GM20431 (cell line): ENCODE measurements at regions not wholly inside any gene's neighbourhood (a gene's known extent, or its start where the extent isn't known, plus 50 kb on each side); places are given as distances from the start of the nearest gene placed in this dataset.
"Not testable (repeated sequence)": the region's sequence is repeated elsewhere in the genome, so short reads cannot be mapped to it uniquely, and the experiment has no call there.

ENCODE experiments used
- in situ Hi-C: fragments of 300-500 bp; cut with MseI, MboI; formaldehyde crosslinking; loops from one replicate; pipeline ENCODE4 v1.15.0; 2020; ENCODE audit warnings: low sequenced_read_pairs; ENCODE audit not compliant: unreplicated experiment

DNA sequence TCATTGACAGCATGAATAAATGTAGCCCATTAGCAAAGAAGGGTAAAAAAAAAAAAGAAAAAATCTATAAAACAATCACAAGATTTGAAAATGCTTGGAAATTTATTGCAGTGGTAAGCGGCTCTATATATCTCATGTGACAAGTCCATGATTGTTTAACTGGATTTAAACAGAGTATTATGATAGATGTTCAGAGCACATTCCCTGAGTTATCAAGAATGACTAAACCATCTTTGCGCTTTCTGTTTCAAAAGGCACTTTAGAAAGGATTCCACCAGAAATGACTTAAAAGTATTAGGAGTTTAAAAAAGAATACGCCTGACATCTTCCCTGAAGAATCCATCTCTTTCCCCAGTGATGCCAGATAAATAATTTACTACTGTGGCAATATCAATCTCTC lies 409.5 kb upstream of the UBE2E3 start:
- in situ Hi-C loops, result no loop called here

DNA sequence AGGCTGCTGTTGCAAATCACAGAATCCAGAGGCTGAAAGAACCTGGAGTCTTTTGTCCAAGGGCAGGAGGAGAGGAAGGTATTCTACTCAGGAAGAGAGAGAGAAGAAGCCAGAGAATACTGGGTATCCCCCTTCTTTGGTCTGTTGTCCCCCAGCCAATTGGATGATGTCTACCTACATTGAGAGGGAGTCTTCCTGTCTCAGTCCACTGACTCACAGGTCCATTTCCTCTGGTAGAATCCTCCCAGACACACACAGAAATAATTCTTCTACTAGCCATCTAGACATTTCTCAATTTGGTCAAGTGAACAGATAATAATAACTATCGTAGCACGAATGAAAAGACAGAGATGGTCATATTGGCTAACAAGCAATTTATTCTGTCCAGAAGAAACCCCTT lies 416.4 kb upstream of the UBE2E3 start:
- in situ Hi-C loops, result no loop called here

DNA sequence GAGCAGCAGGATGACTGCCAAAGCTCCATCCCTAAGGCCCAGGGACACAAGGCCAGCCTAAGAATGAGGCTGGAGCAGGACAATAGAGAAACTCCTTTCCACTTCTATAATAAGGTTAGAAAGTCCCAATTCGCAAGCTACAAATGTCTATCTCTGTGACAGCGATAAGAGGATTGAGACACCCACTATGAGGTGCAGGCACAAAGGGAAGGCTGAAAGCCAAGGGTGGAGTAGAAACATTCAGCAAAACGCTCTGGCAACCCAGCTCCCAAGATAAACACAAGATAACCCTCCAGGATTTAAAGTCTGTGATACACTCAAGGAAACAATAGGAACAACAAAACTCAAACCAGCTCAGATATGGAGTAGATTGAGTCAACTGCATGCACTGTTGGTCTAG lies 418.0 kb upstream of the UBE2E3 start:
- in situ Hi-C loops, result no loop called here

DNA sequence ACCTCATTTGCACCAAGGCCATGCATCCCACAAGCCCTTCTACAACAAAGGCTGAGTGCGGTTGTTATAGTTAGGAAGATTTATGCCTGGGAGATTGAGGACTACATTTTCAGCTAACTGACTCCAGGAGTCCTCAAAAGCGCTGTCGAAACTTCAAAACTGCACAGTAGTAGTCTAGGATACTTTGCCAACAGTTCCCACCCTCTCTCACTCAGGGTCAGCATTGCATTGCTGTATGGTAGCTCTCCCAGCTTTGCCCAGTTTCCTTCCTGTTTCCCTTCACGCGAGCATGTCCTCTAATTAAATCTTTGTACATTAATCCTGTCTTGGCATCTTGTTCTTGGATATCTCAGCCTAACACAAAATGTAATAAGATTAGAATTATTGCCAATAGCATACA lies 420.6 kb upstream of the UBE2E3 start:
- in situ Hi-C loops, result no loop called here

DNA sequence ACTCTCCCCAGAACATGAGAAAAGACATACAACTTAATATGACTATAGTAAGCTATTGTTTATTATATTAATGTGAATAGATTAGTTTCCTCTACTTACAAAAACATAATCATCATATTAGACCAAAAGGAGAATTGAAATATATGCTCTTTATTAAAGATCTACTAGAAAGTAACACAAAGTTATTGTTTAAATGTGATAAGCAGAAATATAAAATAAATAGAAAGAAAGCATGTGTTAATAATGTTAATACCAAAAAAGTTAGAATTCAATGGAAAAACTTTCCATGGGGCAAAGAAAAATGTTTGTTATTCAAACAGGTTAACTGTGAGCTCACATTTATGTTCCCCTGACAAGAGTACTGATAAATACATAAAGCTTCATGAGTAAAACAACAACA lies 421.4 kb upstream of the UBE2E3 start:
- in situ Hi-C loops, result no loop called here

DNA sequence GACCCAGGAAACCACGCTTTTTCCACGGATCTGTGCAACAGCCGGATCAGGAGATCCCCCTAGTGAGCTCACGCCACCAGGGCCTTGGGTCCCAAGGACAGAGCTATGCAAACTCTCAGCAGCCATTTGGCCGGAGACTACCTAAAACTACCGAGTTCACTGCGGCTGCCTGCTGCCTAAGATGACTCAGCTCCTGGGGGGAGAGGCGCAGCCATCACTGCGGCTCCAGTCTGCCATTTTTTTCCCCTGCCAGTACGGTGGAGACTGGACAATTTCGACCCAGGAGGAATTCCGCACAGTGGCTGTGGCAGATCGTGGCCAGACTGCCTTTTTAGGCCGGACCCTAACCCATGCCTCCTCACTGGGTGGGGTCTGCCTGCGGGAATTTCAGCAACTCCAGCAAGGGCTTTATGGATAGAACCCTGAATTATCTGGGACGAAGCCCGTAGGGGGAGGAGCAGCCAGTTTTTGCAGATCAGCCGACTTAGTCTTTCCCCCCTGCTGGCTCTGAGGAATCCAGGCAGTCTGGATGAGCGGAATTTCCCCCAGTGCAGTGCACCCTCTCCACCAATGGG lies 424.9 kb upstream of the UBE2E3 start:
- in situ Hi-C loops, result no loop called here

DNA sequence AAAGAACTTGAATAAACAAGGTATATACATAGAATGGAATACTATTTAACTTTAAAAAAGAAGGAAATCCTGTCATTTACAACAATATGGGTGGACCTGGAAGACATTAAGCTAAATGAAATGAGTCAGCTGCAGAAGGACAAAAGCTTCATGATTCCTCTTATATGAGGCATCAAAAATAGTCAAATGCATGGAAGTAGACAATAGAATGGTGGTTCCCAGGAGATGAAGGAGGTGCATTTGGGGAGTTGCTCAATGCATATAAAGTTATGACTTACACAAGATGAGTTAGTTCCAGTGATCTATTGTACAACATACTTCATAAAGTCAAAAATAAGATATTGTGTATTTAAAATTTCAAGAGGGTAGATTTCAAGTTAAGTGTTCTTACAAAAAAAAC lies 426.1 kb upstream of the UBE2E3 start:
- in situ Hi-C loops, result no loop called here

DNA sequence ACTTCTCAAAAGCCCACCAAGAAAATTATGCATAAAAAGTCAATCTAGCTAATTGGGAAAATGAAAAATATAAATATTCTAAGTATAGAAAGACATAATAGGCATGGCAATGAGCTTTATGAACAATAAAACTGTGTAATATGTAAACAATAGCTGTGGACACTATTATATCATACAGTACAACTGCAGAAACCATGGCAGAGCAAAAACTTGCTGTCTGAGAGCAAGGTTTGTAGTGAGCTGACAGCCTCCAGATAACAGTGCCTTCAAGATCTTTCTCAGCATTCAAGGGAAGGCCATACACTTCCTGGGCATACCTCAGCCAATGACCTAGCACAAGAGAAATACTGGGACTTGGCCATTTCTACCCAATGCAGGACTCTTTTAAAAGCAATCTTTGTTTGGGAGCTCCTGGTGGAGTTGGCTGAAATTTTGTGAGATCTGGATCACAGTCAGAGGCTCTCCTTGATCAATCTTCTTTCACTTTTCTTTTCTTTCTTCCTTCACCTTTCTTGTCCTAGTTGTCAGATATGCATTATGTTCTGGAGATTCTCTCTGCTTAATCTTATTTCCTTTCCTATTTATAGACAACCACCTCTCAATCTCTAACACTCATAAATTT lies 427.2 kb upstream of the UBE2E3 start:
- in situ Hi-C loops, result no loop called here

DNA sequence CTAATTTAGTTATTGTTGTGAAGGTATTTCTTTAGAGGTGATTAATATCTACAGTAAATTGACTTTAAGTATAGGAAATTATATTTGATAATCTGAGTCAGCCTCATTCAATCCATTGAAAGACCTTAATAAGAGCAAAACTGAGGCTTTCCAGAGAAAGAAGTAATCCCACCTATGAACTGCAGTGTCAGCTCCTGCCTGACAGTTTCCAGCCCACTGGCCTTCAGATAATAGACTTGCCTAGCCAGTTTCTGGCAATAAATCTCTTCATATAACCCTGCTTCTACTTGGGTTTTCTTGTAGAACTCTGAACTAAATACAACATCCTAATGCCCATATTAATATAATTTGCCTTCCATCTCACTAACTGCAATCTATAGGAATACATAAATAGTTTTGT lies 437.9 kb upstream of the UBE2E3 start:
- in situ Hi-C loops, result no loop called here

DNA sequence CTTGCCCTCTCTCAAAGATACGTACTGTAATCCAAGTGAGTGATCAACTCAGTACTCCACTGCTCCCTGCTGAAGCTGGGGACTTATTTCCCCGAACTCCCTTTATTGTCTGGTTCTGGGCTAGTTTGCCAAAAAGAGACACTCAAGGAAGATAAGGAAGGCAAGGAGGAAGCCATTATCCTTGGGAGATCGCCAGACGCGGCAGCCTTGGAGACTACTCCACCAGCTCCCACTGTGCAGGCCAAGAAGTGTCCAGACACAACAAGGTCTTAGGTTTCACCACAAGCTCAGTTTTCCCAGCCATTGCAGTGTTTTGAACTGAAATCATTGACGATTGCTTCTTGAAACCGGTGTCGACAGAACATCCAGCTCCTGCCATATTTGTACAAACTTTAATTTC lies 439.6 kb upstream of the UBE2E3 start:
- in situ Hi-C loops, result no loop called here

DNA sequence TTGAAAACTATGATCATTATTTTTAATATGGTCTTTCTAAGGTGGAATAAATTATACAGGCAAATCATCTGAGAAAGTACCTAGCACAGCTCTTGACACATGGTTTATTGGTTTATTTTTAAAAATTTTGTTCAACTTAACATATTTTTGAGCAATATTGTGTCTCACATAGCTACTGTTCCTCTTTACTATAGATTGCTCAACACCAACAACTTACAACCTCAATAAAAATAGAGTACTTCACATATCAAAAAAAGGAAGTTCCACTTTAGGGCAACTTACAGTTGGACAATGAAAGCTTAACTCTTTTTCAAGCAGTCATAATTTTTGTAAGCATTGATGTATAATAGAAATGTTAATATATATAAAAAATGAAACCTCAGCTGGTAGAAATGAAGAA lies 440.9 kb upstream of the UBE2E3 start:
- in situ Hi-C loops, result no loop called here

DNA sequence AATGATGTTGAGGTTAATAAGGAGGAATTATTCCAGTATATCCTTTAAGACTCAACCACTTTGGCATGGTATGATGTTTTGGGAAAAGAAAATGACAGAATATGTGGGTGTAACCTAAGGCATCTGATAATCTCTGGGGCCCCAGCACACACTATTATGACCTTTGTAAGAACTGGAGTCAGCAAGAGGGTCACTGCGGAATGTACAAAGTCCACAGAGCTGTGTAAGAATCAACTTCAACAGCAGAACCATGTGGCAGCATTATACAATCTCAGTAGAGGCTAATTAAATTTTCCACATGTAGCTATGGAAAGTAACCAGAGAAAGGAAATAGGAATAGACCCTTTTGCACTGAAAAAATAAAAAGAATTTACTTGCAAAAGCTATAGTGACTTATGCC lies 445.1 kb upstream of the UBE2E3 start:
- in situ Hi-C loops, result no loop called here

DNA sequence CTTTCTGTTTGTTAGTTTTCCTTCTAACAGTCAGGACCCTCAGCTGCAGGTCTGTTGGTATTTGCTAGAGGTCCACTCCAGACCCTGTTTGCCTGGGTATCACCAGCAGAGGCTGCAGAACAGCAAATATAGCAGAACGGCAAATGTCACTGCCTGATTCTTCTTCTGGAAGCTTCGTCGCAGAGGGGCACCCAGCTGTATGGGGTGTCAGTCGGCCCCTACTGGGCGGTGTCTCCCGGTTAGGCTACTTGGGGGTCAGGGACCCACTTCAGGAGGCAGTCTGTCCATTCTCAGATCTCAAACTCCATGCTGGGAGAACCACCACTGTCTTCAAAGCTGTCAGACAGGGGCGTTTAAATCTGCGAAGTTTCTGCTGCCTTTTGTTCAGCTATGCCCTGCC lies 448.6 kb upstream of the UBE2E3 start:
- in situ Hi-C loops, result not testable (repeated sequence)

DNA sequence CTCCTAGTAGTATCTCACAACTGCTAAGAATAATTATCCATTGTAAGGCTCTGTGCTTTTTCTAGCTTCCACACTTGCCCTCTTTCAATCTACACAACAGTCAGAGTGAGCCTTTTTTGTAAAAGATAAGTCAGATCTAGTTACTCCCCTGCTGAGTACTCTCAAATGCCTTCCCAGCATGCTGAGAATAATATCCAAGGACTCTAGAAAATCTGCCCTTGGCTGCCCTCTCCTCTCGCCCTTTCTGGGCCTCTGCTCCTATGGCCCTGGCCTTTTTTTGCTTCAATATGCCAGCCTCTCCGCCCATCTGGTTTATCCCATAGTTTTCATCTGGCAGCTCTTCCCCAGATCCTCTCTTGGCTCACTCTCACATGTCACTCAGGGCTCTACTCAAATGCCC lies 455.9 kb upstream of the UBE2E3 start:
- in situ Hi-C loops, result no loop called here

DNA sequence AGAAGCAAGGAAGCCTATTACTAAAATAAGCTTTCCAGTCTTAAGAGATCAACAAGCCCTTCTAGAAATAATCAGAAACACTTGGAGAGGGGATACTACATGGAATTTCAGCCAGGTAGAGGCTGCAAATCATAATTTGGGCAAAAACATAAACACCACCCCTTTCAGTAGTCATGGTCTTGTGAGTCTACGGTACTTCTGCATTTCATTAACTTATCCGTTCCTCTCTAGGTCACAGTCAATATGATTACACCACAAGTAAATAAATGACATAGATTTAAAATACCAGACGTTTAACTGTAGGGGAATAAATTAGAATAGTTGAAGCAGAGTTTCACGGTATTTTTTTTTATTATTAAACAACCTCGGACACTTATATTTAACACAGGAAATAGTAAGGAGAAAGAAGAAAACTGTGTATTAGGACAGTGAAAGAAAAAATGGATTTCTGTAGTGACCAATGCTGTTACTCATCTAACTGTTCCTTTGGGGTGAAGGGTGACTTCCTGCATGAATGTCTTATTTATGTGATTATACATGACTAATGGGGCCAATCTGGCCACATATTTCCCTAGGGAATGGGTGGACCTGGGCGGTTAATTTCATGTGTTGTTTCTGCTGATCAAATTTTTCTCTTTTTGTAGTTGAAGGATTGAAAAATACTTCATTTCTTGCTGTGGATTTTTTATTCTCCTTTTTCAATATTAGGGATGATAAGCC lies 456.6 kb upstream of the UBE2E3 start:
- in situ Hi-C loops, result no loop called here

DNA sequence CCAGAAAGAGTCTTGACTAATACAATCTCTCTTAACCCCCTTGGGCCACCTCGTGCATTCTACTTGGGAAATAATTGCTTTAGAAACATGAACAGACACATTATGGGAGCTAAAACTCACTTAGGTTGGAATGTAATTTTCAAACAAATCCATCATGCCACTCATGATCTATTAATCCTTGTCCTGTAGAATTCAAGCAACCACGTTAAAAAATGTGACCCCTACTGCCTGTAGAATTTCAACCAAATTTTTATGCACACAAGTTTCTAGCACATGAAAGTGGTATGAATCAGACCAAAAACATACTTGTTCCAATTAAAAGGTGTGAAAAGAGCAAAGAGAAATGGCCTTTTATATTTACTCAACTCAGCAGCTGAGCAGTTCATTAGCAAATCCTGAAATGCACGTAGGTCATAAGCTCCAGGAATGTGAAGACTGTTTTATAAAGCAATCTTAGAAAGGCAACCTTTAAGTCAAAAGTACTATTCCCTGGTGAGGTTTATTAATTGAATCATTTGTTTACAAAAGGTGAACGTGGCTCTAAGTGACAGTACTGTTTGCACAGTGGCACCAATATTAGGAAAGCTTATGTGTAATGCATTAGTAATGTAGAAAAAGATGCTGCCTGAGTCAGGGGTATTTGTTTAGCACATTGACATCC lies 459.4 kb upstream of the UBE2E3 start:
- in situ Hi-C loops, result no loop called here

DNA sequence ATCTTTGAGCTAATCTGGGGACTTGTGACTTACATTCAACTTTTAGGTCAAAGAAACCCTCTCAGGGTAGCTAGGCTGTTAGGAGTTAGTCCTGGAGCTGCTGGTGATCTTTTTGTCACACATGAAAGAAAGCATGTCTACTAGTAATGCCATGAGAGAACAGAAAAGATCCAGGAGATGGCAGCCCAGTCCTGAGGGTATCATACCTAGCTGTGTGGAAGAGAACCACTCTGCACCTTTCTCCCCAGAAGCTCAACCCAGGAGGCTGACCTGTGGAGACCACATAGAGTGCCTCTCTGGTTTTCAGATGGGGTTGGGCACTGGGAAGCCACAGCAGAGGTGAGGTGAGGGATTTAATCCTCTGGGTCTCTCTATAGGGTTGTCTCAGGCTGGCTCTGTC lies 460.2 kb upstream of the UBE2E3 start:
- in situ Hi-C loops, result no loop called here

DNA sequence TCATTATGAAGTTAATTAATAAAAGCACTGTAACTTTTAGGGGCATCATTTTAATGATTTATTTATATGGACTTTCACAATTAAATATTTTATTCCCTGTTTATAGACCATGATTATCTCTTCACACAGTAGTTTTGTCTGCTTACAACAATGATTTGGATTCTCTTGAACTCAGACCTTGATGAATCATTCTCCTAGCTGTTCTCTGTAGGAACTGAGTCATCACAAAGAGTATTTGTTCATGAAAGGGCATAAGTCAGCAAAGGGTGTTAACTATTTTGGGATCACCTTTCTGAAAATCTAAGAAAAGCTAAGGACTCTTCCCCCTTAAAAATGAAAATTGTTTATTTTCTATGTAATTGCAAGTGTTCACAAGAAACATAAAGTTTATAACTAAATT lies 461.1 kb upstream of the UBE2E3 start:
- in situ Hi-C loops, result no loop called here

DNA sequence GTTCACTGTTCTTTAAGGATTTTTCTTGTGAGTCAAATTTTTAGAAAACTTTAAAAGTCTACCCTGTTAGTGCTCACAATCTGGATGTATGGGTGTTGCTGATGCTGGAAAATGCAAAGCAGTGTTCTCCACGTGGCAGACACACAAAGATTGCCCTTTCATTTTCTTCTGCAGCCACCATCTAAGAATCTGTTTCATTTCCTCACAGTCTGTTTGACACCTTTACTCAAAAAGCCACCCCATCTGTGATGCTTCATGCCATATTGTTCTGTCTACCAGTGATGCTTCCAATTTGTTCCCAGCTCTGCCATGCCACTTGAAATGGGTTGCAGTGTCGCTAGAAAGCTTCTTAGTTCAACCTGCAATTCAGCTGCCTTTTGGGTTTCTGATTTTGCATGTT lies 464.2 kb upstream of the UBE2E3 start:
- in situ Hi-C loops, result no loop called here

DNA sequence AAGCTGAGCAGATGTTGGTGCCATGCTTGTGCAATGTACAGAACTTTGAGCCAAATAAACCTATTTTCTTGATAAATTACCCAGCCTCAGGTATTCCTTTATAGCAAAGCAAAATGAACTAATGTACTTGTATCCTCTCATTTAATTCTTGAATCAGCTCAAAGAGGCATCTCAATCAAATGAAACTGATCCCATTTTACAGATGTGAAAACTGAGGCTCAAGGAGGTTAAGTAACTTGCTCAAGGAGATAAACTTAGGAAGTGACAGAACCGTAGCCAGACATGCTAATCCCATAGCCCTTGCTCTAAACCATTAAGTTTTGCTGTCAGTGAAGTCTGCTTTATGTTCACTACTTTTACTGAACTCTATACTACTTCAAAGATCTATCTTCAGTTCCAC lies 467.0 kb upstream of the UBE2E3 start:
- in situ Hi-C loops, result no loop called here

DNA sequence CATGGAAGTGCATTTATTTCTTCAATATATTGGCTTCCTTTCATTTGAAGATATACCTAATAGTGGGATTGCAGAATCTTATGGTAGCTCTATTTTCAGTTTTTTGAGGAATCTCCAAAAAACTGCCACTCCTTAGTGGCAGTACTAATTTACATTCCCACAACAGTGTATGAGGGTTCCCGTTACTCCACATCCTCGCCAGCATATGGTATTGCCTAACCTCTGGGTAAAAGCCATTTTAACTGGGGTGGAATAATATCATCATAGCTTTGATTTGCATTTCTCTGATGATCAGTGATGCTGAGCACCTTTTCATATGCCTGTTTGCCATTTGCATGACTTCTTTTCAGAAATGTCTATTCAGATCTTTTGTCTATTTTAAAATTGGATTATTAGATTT lies 471.9 kb upstream of the UBE2E3 start:
- in situ Hi-C loops, result no loop called here
